H1 (cell line): ENCODE measurements at regions not wholly inside any gene's neighbourhood (a gene's known extent, or its start where the extent isn't known, plus 50 kb on each side); places are given as distances from the start of the nearest gene placed in this dataset.

Experiments
- CTCF ChIA-PET: fragments of 300-600 bp; sonication (Branson Sonifier 250); formaldehyde crosslinking; loops from one replicate; lab custom pipeline; 2021; ENCODE audit not compliant: partially characterized antibody; lab: Charles Lee
- POLR2A ChIA-PET: fragments of 300-600 bp; sonication (Branson Sonifier 250); formaldehyde crosslinking; loops from one replicate; lab custom pipeline; 2021; ENCODE audit warnings: inconsistent platforms; ENCODE audit not compliant: partially characterized antibody; lab: Charles Lee
- DNase-seq, 2 experiments: peaks; one replicate each; pipeline versions ENCODE4 v3.0.0 to v3.0.0-alpha.2; 2010 to 2022; ENCODE audit warnings: low spot score in 2 of 2, low read depth in 1 of 2, mixed read lengths in 1 of 2
- FAIRE-seq: peaks from 2 replicates; lab custom pipeline; 2011; peaks lifted over from hg19 to GRCh38; lab: Jason Lieb, UNC
- H2AFZ ChIP-seq: 2 replicates; pipeline ENCODE4 v1.8.1; 2012; ENCODE audit warnings: low read length, inconsistent platforms
- H2AK5ac ChIP-seq: 2 replicates; pipeline ENCODE4 v1.6.1; 2013; ENCODE audit warnings: low read depth, low read length
- H2BK120ac ChIP-seq: replicated peaks from 2 replicates; pipeline ENCODE3; 2013; ENCODE audit warnings: low read depth, low read length, inconsistent platforms
- H2BK12ac ChIP-seq: 2 replicates; pipeline ENCODE4 v1.6.1; 2013; ENCODE audit warnings: low read depth, low read length
- H2BK15ac ChIP-seq: 2 replicates; pipeline ENCODE4 v1.6.1; 2013; ENCODE audit warnings: low read length
- H2BK20ac ChIP-seq: 2 replicates; pipeline ENCODE4 v1.6.1; 2013; ENCODE audit warnings: low read length
- H2BK5ac ChIP-seq: 2 replicates; pipeline ENCODE4 v1.6.1; 2013; ENCODE audit warnings: low read depth, low read length
- H3K14ac ChIP-seq: 2 replicates; pipeline ENCODE4 v1.6.1; 2013; ENCODE audit warnings: inconsistent platforms; ENCODE audit not compliant: insufficient read length
- H3K18ac ChIP-seq: 2 replicates; pipeline ENCODE4 v1.6.1; 2013; ENCODE audit warnings: low read length; ENCODE audit errors: extremely low read depth
- H3K23ac ChIP-seq: 2 replicates; pipeline ENCODE4 v1.6.1; 2013; ENCODE audit warnings: inconsistent platforms; ENCODE audit not compliant: insufficient read length
- H3K23me2 ChIP-seq: 2 replicates; pipeline ENCODE4 v1.6.1; 2013; ENCODE audit warnings: low read depth, low read length
- H3K27ac ChIP-seq: 2 replicates; pipeline ENCODE4 v1.6.1; 2011; ENCODE audit warnings: low read depth, low read length, inconsistent platforms
- H3K27me3 ChIP-seq, 4 experiments: replicated peaks in 1 of 4; 1 replicate in 1 of 4; 2 replicates in 3 of 4; pipeline versions ENCODE4 v1.6.1 to v1.8.1; 2011 to 2013; ENCODE audit warnings: low read length in 3 of 4, mild to moderate bottlenecking in 3 of 4, inconsistent platforms in 2 of 4, mixed read lengths in 2 of 4, moderate library complexity in 1 of 4; ENCODE audit not compliant: control insufficient read depth in 3 of 4, insufficient read depth in 3 of 4; ENCODE audit errors: extremely low read depth in 1 of 4
- H3K36me3 ChIP-seq, 4 experiments: 2 replicates each; pipeline versions ENCODE4 v1.6.1 to v1.8.1; 2011 to 2013; ENCODE audit warnings: mild to moderate bottlenecking in 4 of 4, low read length in 3 of 4, moderate library complexity in 2 of 4, control low read depth in 1 of 4, inconsistent platforms in 1 of 4; ENCODE audit not compliant: insufficient read depth in 4 of 4, control insufficient read depth in 2 of 4
- H3K4ac ChIP-seq: replicated peaks from 2 replicates; pipeline ENCODE3; 2013; ENCODE audit warnings: low read length, low read depth, mixed read lengths, inconsistent platforms; ENCODE audit not compliant: insufficient read length
- H3K4me1 ChIP-seq, 4 experiments: replicated peaks in 1 of 4; 1 replicate in 1 of 4; 2 replicates in 3 of 4; pipeline versions ENCODE4 v1.6.1 to v1.8.1; 2011 to 2013; ENCODE audit warnings: low read length in 3 of 4, inconsistent platforms in 2 of 4, mixed read lengths in 1 of 4; ENCODE audit not compliant: insufficient read depth in 4 of 4, control insufficient read depth in 3 of 4
- H3K4me2 ChIP-seq, 2 experiments: 2 replicates each; pipeline versions ENCODE4 v1.6.1 to v1.8.1; 2011 to 2013; ENCODE audit warnings: low read depth in 2 of 2, low read length in 2 of 2, control low read depth in 1 of 2, inconsistent platforms in 1 of 2, mild to moderate bottlenecking in 1 of 2; ENCODE audit not compliant: insufficient read depth in 1 of 2
- H3K4me3 ChIP-seq, 4 experiments: fragments of 200-600, 300-600 bp in 1 of 4; sonication (generic), shearing (Covaris generic), sonication (Bioruptor Twin) in 1 of 4; 2 replicates each; pipeline versions ENCODE4 v1.5.1 to v1.8.1; 2011 to 2016; ENCODE audit warnings: low read length in 4 of 4, low read depth in 3 of 4, control low read depth in 2 of 4, inconsistent platforms in 2 of 4, mild to moderate bottlenecking in 2 of 4, mixed read lengths in 1 of 4, moderate library complexity in 1 of 4; ENCODE audit not compliant: insufficient read depth in 2 of 4; ENCODE audit errors: extremely low read depth in 1 of 4
- H3K56ac ChIP-seq: replicated peaks from 2 replicates; pipeline ENCODE3; 2013; ENCODE audit warnings: low read depth, mild to moderate bottlenecking, mixed read lengths, low read length, inconsistent platforms; ENCODE audit not compliant: insufficient read length
- H3K79me1 ChIP-seq: 2 replicates; pipeline ENCODE4 v1.6.1; 2013; ENCODE audit warnings: low read depth, low read length, control low read depth
- H3K79me2 ChIP-seq, 2 experiments: 2 replicates each; pipeline versions ENCODE4 v1.6.1 to v1.8.1; 2012 to 2013; ENCODE audit warnings: low read length in 2 of 2, mild to moderate bottlenecking in 2 of 2, inconsistent platforms in 1 of 2; ENCODE audit not compliant: insufficient read depth in 2 of 2, control insufficient read depth in 1 of 2
- H3K9ac ChIP-seq, 4 experiments: replicated peaks in 1 of 4; 1 replicate in 1 of 4; 2 replicates in 3 of 4; pipeline versions ENCODE4 v1.6.1 to v1.8.1; 2011 to 2013; ENCODE audit warnings: low read depth in 3 of 4, low read length in 3 of 4, control low read depth in 2 of 4, mild to moderate bottlenecking in 2 of 4, moderate library complexity in 2 of 4, inconsistent platforms in 1 of 4; ENCODE audit errors: extremely low read depth in 1 of 4
- H3K9me3 ChIP-seq, 2 experiments: 2 replicates each; pipeline versions ENCODE4 v1.6.1 to v1.8.1; 2012 to 2013; ENCODE audit warnings: mild to moderate bottlenecking in 2 of 2, moderate library complexity in 2 of 2, control low read depth in 1 of 2, inconsistent platforms in 1 of 2, low read depth in 1 of 2, low read length in 1 of 2, mixed read lengths in 1 of 2; ENCODE audit not compliant: insufficient read depth in 2 of 2
- H4K20me1 ChIP-seq, 2 experiments: replicated peaks in 1 of 2; 2 replicates each; pipeline versions ENCODE3 to v1.8.1; 2011 to 2013; ENCODE audit warnings: inconsistent platforms in 2 of 2, low read length in 2 of 2, mild to moderate bottlenecking in 1 of 2; ENCODE audit not compliant: insufficient read depth in 2 of 2, control insufficient read depth in 1 of 2
- H4K5ac ChIP-seq: 2 replicates; pipeline ENCODE4 v1.6.1; 2013; ENCODE audit warnings: low read length, low read depth, mixed read lengths, inconsistent platforms; ENCODE audit not compliant: insufficient read length
- H4K8ac ChIP-seq: 2 replicates; pipeline ENCODE4 v1.8.0; 2013; ENCODE audit warnings: mild to moderate bottlenecking, moderate library complexity, low read length, inconsistent platforms; ENCODE audit not compliant: insufficient read depth; ENCODE audit errors: extremely low read depth
- H4K91ac ChIP-seq: replicated peaks from 2 replicates; pipeline ENCODE3; 2013; ENCODE audit warnings: low read length, mixed read lengths, inconsistent platforms; ENCODE audit not compliant: insufficient read length
- CBX5 ChIP-seq: fragments of 300-800, 300-1000 bp; sonication (generic); IDR thresholded peaks from 2 replicates; pipeline ENCODE4 v1.7.1; 2016; ENCODE audit warnings: antibody characterized with exemption, low read length, low read depth
- CHD1 ChIP-seq: IDR thresholded peaks from 2 replicates; pipeline ENCODE4 v1.6.1; 2012; ENCODE audit warnings: low read depth, low read length, improper control_type of control experiment
- MAFK ChIP-seq: IDR thresholded peaks from 2 replicates; pipeline ENCODE4 v1.6.1; 2012; ENCODE audit warnings: low read depth, mild to moderate bottlenecking, improper control_type of control experiment, low read length
- NRF1 ChIP-seq: IDR thresholded peaks from 2 replicates; pipeline ENCODE4 v1.6.1; 2011; ENCODE audit warnings: mild to moderate bottlenecking, low read depth, low read length, improper control_type of control experiment
- SIX5 ChIP-seq: IDR thresholded peaks from 2 replicates; pipeline ENCODE4 v1.6.1; 2011; ENCODE audit warnings: mild to moderate bottlenecking, low read depth, low read length
- YY1 ChIP-seq: IDR thresholded peaks from 2 replicates; pipeline ENCODE4 v1.6.1; 2011; ENCODE audit warnings: low read depth, mild to moderate bottlenecking, low read length
- WGBS, 2 experiments: shearing (Covaris generic) in 1 of 2; methylation state at CpG; one replicate each; pipeline versions ENCODE4 v1.1.6 to v1.1.7; 2013 to 2015; ENCODE audit warnings: low lambda C conversion rate in 2 of 2, mixed read lengths in 2 of 2, inconsistent platforms in 1 of 2, low coverage in 1 of 2, missing lambda C conversion rate in 1 of 2; ENCODE audit not compliant: insufficient replicate concordance in 2 of 2, insufficient coverage in 1 of 2, insufficient read length in 1 of 2; ENCODE audit errors: extremely low coverage in 1 of 2, missing lambda C conversion rate in 1 of 2; 5-methylcytosine and 5-hydroxymethylcytosine counted together

DNA sequence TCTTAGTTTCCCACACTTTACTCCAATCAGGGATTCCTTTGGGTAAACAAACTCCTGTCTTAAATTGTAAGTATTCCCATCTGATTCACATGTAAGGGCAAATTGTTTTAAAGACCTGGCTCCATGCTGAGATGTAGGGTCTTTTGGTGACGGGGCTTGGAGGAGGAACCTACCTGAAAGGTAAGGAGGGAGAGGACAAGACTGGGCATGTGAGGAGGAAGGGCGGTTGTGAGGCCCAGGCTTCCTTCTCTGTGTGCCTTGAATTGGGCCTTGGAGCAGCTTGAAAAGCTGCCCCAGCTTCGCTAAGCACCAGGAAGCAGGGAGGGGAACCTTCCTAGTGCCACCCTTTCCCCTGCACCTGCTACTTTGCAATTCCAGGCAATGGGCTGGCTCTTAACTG lies 86.8 kb downstream of the C9orf152 start:
- POLR2A ChIA-PET = no interaction called here
- Histone ChIP-seq H4K20me1 (peaks cover 4 to 7% of the 10 kb centered on the region in 2 experiments), H2AK5ac (no peak overlapping the region), H2BK120ac (no peak overlapping the region), H3K4ac (no peak overlapping the region), H3K79me2 (peaks cover 3 to 54% of the 10 kb centered on the region in 2 experiments; a peak in 3 of 4 replicates), H3K18ac (peak overlapping the region; percentile 51; the same call in 1 of the 2 replicates), H3K4me3 (no peak overlapping the region), H2BK5ac (peak overlapping the region; percentile 72; the same call in 1 of the 2 replicates), H4K8ac (no peak overlapping the region), H3K27me3 (no peaks in the 10 kb centered on the region; a peak in 1 of 7 replicates), H4K91ac (peak overlapping the region; percentile 30), H2BK15ac (no peak overlapping the region; the same call in 1 of the 2 replicates), H3K4me2 (peak overlapping the region in 1 of 2 experiments; percentile 10; a peak in 1 of 4 replicates), H2BK12ac (peak overlapping the region; percentile 33; the same call in 1 of the 2 replicates), H2BK20ac (no peak overlapping the region), H3K4me1 (peaks cover 9 to 43% (median 22%) of the 10 kb centered on the region in 4 experiments), H3K9ac (no peak overlapping the region), H3K14ac (no peak overlapping the region), H3K36me3 (no peaks in the 10 kb centered on the region), H3K27ac (peak overlapping the region; percentile 16; the same call in 1 of the 2 replicates), H2AFZ (no peak overlapping the region), H3K23me2 (no peaks in the 10 kb centered on the region), H3K23ac (no peak overlapping the region), H3K56ac (no peak overlapping the region), H3K79me1 (no peaks in the 10 kb centered on the region; the same call in 1 of the 2 replicates), H4K5ac (no peak overlapping the region), H3K9me3 (no peaks in the 10 kb centered on the region)
- TF ChIP-seq NRF1 (no peak), SIX5 (no peak), MAFK (no peak), YY1 (no peak), CBX5 (no peak), CHD1 (no peak)
- DNase-seq (no peak), FAIRE-seq (no peak)
- 52% methylated on average over 3 of the region's 3 CpGs; no CpG with 5 or more reads in 1 of the 2 experiments for WGBS, 2 experiments
- CTCF ChIA-PET = interaction anchor here (0.7 to 1.6 kb wide), 2 partner anchors 59 to 205 kb away, joined by 3 read pairs; no protein-coding TSS in a partner anchor
